ENCODE measurements at regions not wholly inside any gene's neighbourhood (a gene's known extent, or its start where the extent isn't known, plus 50 kb on each side); places are given as distances from the start of the nearest gene placed in this dataset.

- DNase-seq (ENCODE audit: low read depth, low spot score) (no peak), FAIRE-seq (no peak)
- no peak for TF ChIP-seq EZH2 (IDR thresholded peaks at IDR 0.05; ENCODE audit: borderline replicate concordance, low read depth, low read length, severe bottlenecking)
- no TSS peak for BruUV-seq (replicated peaks)
- H3K36me3 ChIP-seq (ENCODE audit: control insufficient read depth in 2 of 2, extremely low read depth in 1 of 2, insufficient read depth in 2 of 2, low read length in 2 of 2): no peaks in the 10 kb centered on the region
- H3K27ac ChIP-seq (ENCODE audit: insufficient read depth, low read depth, low read length): no peak overlapping the region
- H2AFZ ChIP-seq (ENCODE audit: low read depth, low read length): no peak overlapping the region
- no peak overlapping the region for H3K9ac ChIP-seq (replicated peaks; ENCODE audit: extremely low read depth, insufficient read depth, low read length)
- no peaks in the 10 kb centered on the region for H3K4me1 ChIP-seq (ENCODE audit: control insufficient read depth, extremely low read depth, insufficient read depth, low read length)
- no peaks in the 10 kb centered on the region for H3K9me1 ChIP-seq (replicated peaks; ENCODE audit: control insufficient read depth, extremely low read depth, insufficient read depth, low read length)
- dilution Hi-C loops (cut with MboI; ENCODE audit: extremely low pct_ligation_motif_present, low sequenced_read_pairs) (no loop called here), intact Hi-C loops (cut with micrococcal nuclease) (no loop called here)
- H3K9me3 ChIP-seq (replicated peaks; ENCODE audit: control insufficient read depth, insufficient read depth, low read length): no peaks in the 10 kb centered on the region
- no peak overlapping the region for H3K4me3 ChIP-seq (replicated peaks in 1 of 3; ENCODE audit: insufficient read depth in 1 of 3, low read depth in 1 of 3, low read length in 3 of 3)
- H3K27me3 ChIP-seq (ENCODE audit: control insufficient read depth in 2 of 2, insufficient read depth in 2 of 2, low read length in 2 of 2): no peaks in the 10 kb centered on the region
- H4K20me1 ChIP-seq (replicated peaks; ENCODE audit: control insufficient read depth, extremely low read depth, insufficient read depth, low read length): no peaks in the 10 kb centered on the region
- no peaks in the 10 kb centered on the region for H3K79me2 ChIP-seq (ENCODE audit: control insufficient read depth, insufficient read depth, low read length)
- ChIA-PET POLR2A (no interaction called here), CTCF (no interaction called here)
- no peak overlapping the region for H3K4me2 ChIP-seq (ENCODE audit: insufficient read depth, low read length)
Measured at GRCh38 chr4:126361287-126361686, 1046.5 kb downstream of the FAT4 start.

- FAIRE-seq (peak; percentile 15), DNase-seq (ENCODE audit: low read depth, low spot score) (peak; percentile 69)
- Histone ChIP-seq H3K27ac (ENCODE audit: insufficient read depth, low read depth, low read length) (peak overlapping the region; percentile 15), H3K36me3 (ENCODE audit: control insufficient read depth in 2 of 2, extremely low read depth in 1 of 2, insufficient read depth in 2 of 2, low read length in 2 of 2) (no peaks in the 10 kb centered on the region), H2AFZ (ENCODE audit: low read depth, low read length) (no peak overlapping the region), H3K9me3 (replicated peaks; ENCODE audit: control insufficient read depth, insufficient read depth, low read length) (no peaks in the 10 kb centered on the region), H3K4me3 (replicated peaks in 1 of 3; ENCODE audit: insufficient read depth in 1 of 3, low read depth in 1 of 3, low read length in 3 of 3) (no peak overlapping the region), H3K4me1 (ENCODE audit: control insufficient read depth, extremely low read depth, insufficient read depth, low read length) (no peaks in the 10 kb centered on the region), H3K4me2 (ENCODE audit: insufficient read depth, low read length) (no peak overlapping the region), H4K20me1 (replicated peaks; ENCODE audit: control insufficient read depth, extremely low read depth, insufficient read depth, low read length) (no peaks in the 10 kb centered on the region), H3K27me3 (ENCODE audit: control insufficient read depth in 2 of 2, insufficient read depth in 2 of 2, low read length in 2 of 2) (no peaks in the 10 kb centered on the region), H3K79me2 (ENCODE audit: control insufficient read depth, insufficient read depth, low read length) (no peaks in the 10 kb centered on the region), H3K9ac (replicated peaks; ENCODE audit: extremely low read depth, insufficient read depth, low read length) (no peak overlapping the region), H3K9me1 (replicated peaks; ENCODE audit: control insufficient read depth, extremely low read depth, insufficient read depth, low read length) (no peaks in the 10 kb centered on the region)
- CTCF ChIA-PET: no interaction called here
- intact Hi-C loops (cut with micrococcal nuclease) (no loop called here), dilution Hi-C loops (cut with MboI; ENCODE audit: extremely low pct_ligation_motif_present, low sequenced_read_pairs) (no loop called here)
- TF ChIP-seq EZH2 (IDR thresholded peaks at IDR 0.05; ENCODE audit: borderline replicate concordance, low read depth, low read length, severe bottlenecking) (no peak), CTCF (IDR thresholded peaks at IDR 0.05; ENCODE audit: extremely low read depth in 1 of 2, insufficient read depth in 1 of 2, low read depth in 1 of 2, low read length in 2 of 2) (no peak), POLR2A (IDR thresholded peaks at IDR 0.05; ENCODE audit: low read depth, low read length) (no peak), JUN (IDR thresholded peaks at IDR 0.05; ENCODE audit: borderline replicate concordance, insufficient read depth, insufficient read length, low read depth) (no peak), GATA2 (IDR thresholded peaks at IDR 0.05; ENCODE audit: insufficient read depth, insufficient read length, low read depth, low read length) (no peak), MYC (IDR thresholded peaks at IDR 0.05; ENCODE audit: low read depth, low read length) (no peak), FOS (IDR thresholded peaks at IDR 0.05; ENCODE audit: borderline replicate concordance, insufficient read depth, low read length) (no peak), POLR2AphosphoS5 (IDR thresholded peaks at IDR 0.05; ENCODE audit: insufficient read depth, low read depth, low read length) (no peak), MAX (IDR thresholded peaks at IDR 0.05; ENCODE audit: insufficient read depth, insufficient read length) (no peak)
- no TSS peak for BruUV-seq (replicated peaks)
- POLR2A ChIA-PET: no interaction called here
Measured at GRCh38 chr4:126364311-126364911, 1049.7 kb downstream of the FAT4 start.
